ENCODE measurements at regions not wholly inside any gene's neighbourhood (a gene's known extent, or its start where the extent isn't known, plus 50 kb on each side); places are given as distances from the start of the nearest gene placed in this dataset.
"Not testable (repeated sequence)": the region's sequence is repeated elsewhere in the genome, so short reads cannot be mapped to it uniquely, and the experiment has no call there.

- no peak for DNase-seq
Observed at GRCh38 chr14:43360239-43360638, 1146.8 kb downstream of the FSCB start.

- DNase-seq: no peak
Observed at GRCh38 chr14:43359317-43359716, 1147.8 kb downstream of the FSCB start.

GRCh38 chr14:43356979-43357545, 1150.0 kb downstream of the FSCB start:
- DNase-seq: peak; percentile 6

GRCh38 chr14:43356382-43356781, 1150.7 kb downstream of the FSCB start:
- no peak for DNase-seq

GRCh38 chr14:43341921-43342320, 1165.2 kb downstream of the FSCB start:
- no peak for DNase-seq

GRCh38 chr14:43338713-43339112, 1168.4 kb downstream of the FSCB start:
- no peak for DNase-seq

GRCh38 chr14:43336351-43336750, 1170.7 kb downstream of the FSCB start:
- DNase-seq: no peak

GRCh38 chr14:43326501-43327407, 1180.3 kb downstream of the FSCB start:
- DNase-seq: not testable (repeated sequence)

- no peak for DNase-seq
Observed at GRCh38 chr14:43316427-43316826, 1190.7 kb downstream of the FSCB start.

- DNase-seq: no peak
Observed at GRCh38 chr14:43313719-43314118, 1193.4 kb downstream of the FSCB start.

GRCh38 chr14:43308421-43309110, 1198.5 kb downstream of the FSCB start:
- DNase-seq: no peak

GRCh38 chr14:43307836-43308235, 1199.2 kb downstream of the FSCB start:
- no peak for DNase-seq

GRCh38 chr14:43306053-43306452, 1201.0 kb downstream of the FSCB start:
- DNase-seq: no peak

- DNase-seq: no peak
Observed at GRCh38 chr14:43297794-43298193, 1209.3 kb downstream of the FSCB start.

GRCh38 chr14:43296061-43296460, 1211.0 kb downstream of the FSCB start:
- not testable (repeated sequence) for DNase-seq

GRCh38 chr14:43285575-43285974, 1221.5 kb downstream of the FSCB start:
- DNase-seq: no peak

- no peak for DNase-seq
Observed at GRCh38 chr14:43260056-43260455, 1247.0 kb downstream of the FSCB start.

GRCh38 chr14:43258396-43258795, 1248.7 kb downstream of the FSCB start:
- DNase-seq: no peak

GRCh38 chr14:43256996-43257395, 1250.1 kb downstream of the FSCB start:
- not testable (repeated sequence) for DNase-seq

GRCh38 chr14:43252866-43253265, 1254.2 kb downstream of the FSCB start:
- no peak for DNase-seq

- DNase-seq: no peak
Observed at GRCh38 chr14:43249591-43249990, 1257.5 kb downstream of the FSCB start.

GRCh38 chr14:43249116-43249515, 1258.0 kb downstream of the FSCB start:
- no peak for DNase-seq

GRCh38 chr14:43247877-43248276, 1259.2 kb downstream of the FSCB start:
- no peak for DNase-seq

- DNase-seq: no peak
Observed at GRCh38 chr14:43244142-43244625, 1262.9 kb downstream of the FSCB start.
